GM21528 (cell line): ENCODE measurements at regions not wholly inside any gene's neighbourhood (a gene's known extent, or its start where the extent isn't known, plus 50 kb on each side); places are given as distances from the start of the nearest gene placed in this dataset.
A peak's percentile ranks its signal among the peaks of the same experiment; 100 is the strongest.
"Not testable (repeated sequence)": the region's sequence is repeated elsewhere in the genome, so short reads cannot be mapped to it uniquely, and the experiment has no call there.

ENCODE experiments used
- ATAC-seq: cut with Tn5 transposase; IDR thresholded peaks from one replicate; pipeline ENCODE4 v1.9.1; 2021; ENCODE audit warnings: mild to moderate bottlenecking, moderate library complexity; ENCODE audit not compliant: unreplicated experiment, low FRiP score

- not testable (repeated sequence) for ATAC-seq
These were observed 161.4 kb downstream of the SYT15 start for GRCh38 chr10:46740368-46740767.

GRCh38 chr10:46749003-46749402, 162.2 kb upstream of the PTPN20 start:
- not testable (repeated sequence) for ATAC-seq

- ATAC-seq: not testable (repeated sequence)
These were observed 161.8 kb upstream of the PTPN20 start for GRCh38 chr10:46749470-46749869.

- ATAC-seq: not testable (repeated sequence)
These were observed 157.5 kb upstream of the PTPN20 start for GRCh38 chr10:46753763-46754162.

GRCh38 chr10:46761471-46761870, 149.8 kb upstream of the PTPN20 start:
- peak; percentile 86 for ATAC-seq

GRCh38 chr10:46768515-46769291, 142.5 kb upstream of the PTPN20 start:
- ATAC-seq: not testable (repeated sequence)

- ATAC-seq: not testable (repeated sequence)
These were observed 137.9 kb upstream of the PTPN20 start for GRCh38 chr10:46773178-46773896.

GRCh38 chr10:46773897-46774236, 137.4 kb upstream of the PTPN20 start:
- ATAC-seq: not testable (repeated sequence)

GRCh38 chr10:46774366-46774765, 136.9 kb upstream of the PTPN20 start:
- ATAC-seq: not testable (repeated sequence)

- not testable (repeated sequence) for ATAC-seq
These were observed 136.1 kb upstream of the PTPN20 start for GRCh38 chr10:46774945-46775667.

GRCh38 chr10:46775668-46776059, 135.6 kb upstream of the PTPN20 start:
- not testable (repeated sequence) for ATAC-seq

GRCh38 chr10:46779571-46779970, 131.7 kb upstream of the PTPN20 start:
- ATAC-seq: not testable (repeated sequence)

- ATAC-seq: not testable (repeated sequence)
These were observed 131.1 kb upstream of the PTPN20 start for GRCh38 chr10:46780164-46780563.

- ATAC-seq: not testable (repeated sequence)
These were observed 130.2 kb upstream of the PTPN20 start for GRCh38 chr10:46781001-46781400.

- not testable (repeated sequence) for ATAC-seq
These were observed 129.0 kb upstream of the PTPN20 start for GRCh38 chr10:46782001-46782874.

GRCh38 chr10:46784665-46785064, 126.6 kb upstream of the PTPN20 start:
- ATAC-seq: not testable (repeated sequence)

- ATAC-seq: not testable (repeated sequence)
These were observed 125.1 kb upstream of the PTPN20 start for GRCh38 chr10:46786125-46786517.

GRCh38 chr10:46786518-46787320, 124.5 kb upstream of the PTPN20 start:
- peak; percentile 57 for ATAC-seq

- ATAC-seq: peak; percentile 50
These were observed 124.0 kb upstream of the PTPN20 start for GRCh38 chr10:46787321-46787615.
